Activated T-helper 17 cell treated with anti-CD3 and anti-CD28 coated beads, Interleukin-2, amount 50 U/mL, for 72 hours (primary cell): ENCODE measurements at regions not wholly inside any gene's neighbourhood (a gene's known extent, or its start where the extent isn't known, plus 50 kb on each side); places are given as distances from the start of the nearest gene placed in this dataset.

Source experiments
- ATAC-seq: fragments of 150-1000 bp; cut with Tn5 transposase; replicated peaks from 2 replicates; pipeline ENCODE4 v1.10.0; 2021; ENCODE audit warnings: mild to moderate bottlenecking, moderate library complexity
- H3K27ac Mint-ChIP-seq: one replicate; pipeline ENCODE4 v1.8.0; 2022; ENCODE audit warnings: mixed read lengths
- H3K27me3 Mint-ChIP-seq: one replicate; pipeline ENCODE4 v1.8.0; 2022; ENCODE audit warnings: mixed read lengths
- H3K36me3 Mint-ChIP-seq: one replicate; pipeline ENCODE4 v1.8.0; 2022; ENCODE audit warnings: low read depth, mild to moderate bottlenecking, mixed read lengths
- H3K4me1 Mint-ChIP-seq: one replicate; pipeline ENCODE4 v1.8.0; 2022; ENCODE audit warnings: mixed read lengths
- H3K4me3 Mint-ChIP-seq: one replicate; pipeline ENCODE4 v1.8.0; 2022; ENCODE audit warnings: mild to moderate bottlenecking, mixed read lengths
- H3K9me3 Mint-ChIP-seq: one replicate; pipeline ENCODE4 v1.8.0; 2022; ENCODE audit warnings: mixed read lengths

- H3K27me3 Mint-ChIP-seq = peaks cover 3% of the 10 kb centered on the region
- no peak overlapping the region for H3K4me3 Mint-ChIP-seq
- H3K4me1 Mint-ChIP-seq = no peaks in the 10 kb centered on the region
- no peak for ATAC-seq
- H3K36me3 Mint-ChIP-seq = no peaks in the 10 kb centered on the region
- no peaks in the 10 kb centered on the region for H3K9me3 Mint-ChIP-seq
- no peak overlapping the region for H3K27ac Mint-ChIP-seq
Measured at GRCh38 chr17:70542876-70543275, 373.5 kb downstream of the KCNJ2 start.

- no peak for ATAC-seq
- Mint-ChIP-seq H3K9me3 (no peaks in the 10 kb centered on the region), H3K27me3 (peaks cover 3% of the 10 kb centered on the region), H3K4me3 (no peak overlapping the region), H3K36me3 (no peaks in the 10 kb centered on the region), H3K27ac (no peak overlapping the region), H3K4me1 (no peaks in the 10 kb centered on the region)
Measured at GRCh38 chr17:70544317-70544716, 375.0 kb downstream of the KCNJ2 start.

- Mint-ChIP-seq H3K9me3 (no peaks in the 10 kb centered on the region), H3K4me1 (no peaks in the 10 kb centered on the region), H3K27ac (no peak overlapping the region), H3K36me3 (no peaks in the 10 kb centered on the region), H3K4me3 (no peak overlapping the region), H3K27me3 (peaks cover 7% of the 10 kb centered on the region)
- ATAC-seq = no peak
Measured at GRCh38 chr17:70552230-70552981, 383.1 kb downstream of the KCNJ2 start.

- Mint-ChIP-seq H3K4me1 (no peaks in the 10 kb centered on the region), H3K9me3 (no peaks in the 10 kb centered on the region), H3K36me3 (no peaks in the 10 kb centered on the region), H3K27ac (no peak overlapping the region), H3K27me3 (peaks cover 9% of the 10 kb centered on the region), H3K4me3 (no peak overlapping the region)
- no peak for ATAC-seq
Measured at GRCh38 chr17:70552982-70553334, 383.6 kb downstream of the KCNJ2 start.

GRCh38 chr17:70555723-70556122 is 386.4 kb downstream of the KCNJ2 start:
- Mint-ChIP-seq H3K27me3 (peaks cover 8% of the 10 kb centered on the region), H3K4me1 (no peaks in the 10 kb centered on the region)

GRCh38 chr17:70558821-70559220 is 389.5 kb downstream of the KCNJ2 start:
- no peak for ATAC-seq
- H3K4me1 Mint-ChIP-seq = no peaks in the 10 kb centered on the region
- H3K4me3 Mint-ChIP-seq = no peak overlapping the region
- H3K27me3 Mint-ChIP-seq = peaks cover 11% of the 10 kb centered on the region
- no peaks in the 10 kb centered on the region for H3K9me3 Mint-ChIP-seq
- no peaks in the 10 kb centered on the region for H3K36me3 Mint-ChIP-seq
- no peak overlapping the region for H3K27ac Mint-ChIP-seq

More at GRCh38 chr17:70555723-70556122, 386.4 kb downstream of the KCNJ2 start:
- Mint-ChIP-seq H3K27ac (no peak overlapping the region), H3K4me3 (no peak overlapping the region), H3K9me3 (no peaks in the 10 kb centered on the region), H3K36me3 (no peaks in the 10 kb centered on the region)
- ATAC-seq = no peak

GRCh38 chr17:70560471-70560870 is 391.1 kb downstream of the KCNJ2 start:
- H3K4me1 Mint-ChIP-seq = no peaks in the 10 kb centered on the region
- H3K9me3 Mint-ChIP-seq = no peaks in the 10 kb centered on the region
- H3K27me3 Mint-ChIP-seq = peaks cover 14% of the 10 kb centered on the region
- H3K4me3 Mint-ChIP-seq = no peak overlapping the region
- no peak overlapping the region for H3K27ac Mint-ChIP-seq
- H3K36me3 Mint-ChIP-seq = no peaks in the 10 kb centered on the region
- ATAC-seq = no peak

GRCh38 chr17:70562137-70562536 is 392.8 kb downstream of the KCNJ2 start:
- Mint-ChIP-seq H3K4me1 (no peaks in the 10 kb centered on the region), H3K27ac (no peak overlapping the region), H3K9me3 (no peaks in the 10 kb centered on the region), H3K4me3 (no peak overlapping the region), H3K27me3 (peaks cover 15% of the 10 kb centered on the region), H3K36me3 (no peaks in the 10 kb centered on the region)
- ATAC-seq = no peak

- H3K36me3 Mint-ChIP-seq = no peaks in the 10 kb centered on the region
- H3K9me3 Mint-ChIP-seq = no peaks in the 10 kb centered on the region
- no peaks in the 10 kb centered on the region for H3K4me1 Mint-ChIP-seq
- no peak overlapping the region for H3K27ac Mint-ChIP-seq
- ATAC-seq = no peak
- peaks cover 15% of the 10 kb centered on the region for H3K27me3 Mint-ChIP-seq
- no peak overlapping the region for H3K4me3 Mint-ChIP-seq
Measured at GRCh38 chr17:70563281-70563820, 394.0 kb downstream of the KCNJ2 start.

- Mint-ChIP-seq H3K27ac (no peak overlapping the region), H3K9me3 (no peaks in the 10 kb centered on the region), H3K27me3 (peaks cover 15% of the 10 kb centered on the region), H3K4me3 (no peak overlapping the region), H3K36me3 (no peaks in the 10 kb centered on the region), H3K4me1 (no peaks in the 10 kb centered on the region)
- ATAC-seq = no peak
Measured at GRCh38 chr17:70564006-70564620, 394.8 kb downstream of the KCNJ2 start.

GRCh38 chr17:70569128-70569527 is 399.8 kb downstream of the KCNJ2 start:
- Mint-ChIP-seq H3K4me1 (no peaks in the 10 kb centered on the region), H3K4me3 (no peak overlapping the region), H3K27ac (no peak overlapping the region), H3K36me3 (no peaks in the 10 kb centered on the region), H3K27me3 (peaks cover 18% of the 10 kb centered on the region), H3K9me3 (no peaks in the 10 kb centered on the region)
- ATAC-seq = no peak

- H3K9me3 Mint-ChIP-seq = peaks cover 7% of the 10 kb centered on the region
- no peak overlapping the region for H3K27ac Mint-ChIP-seq
- no peak for ATAC-seq
- no peaks in the 10 kb centered on the region for H3K36me3 Mint-ChIP-seq
- no peak overlapping the region for H3K4me3 Mint-ChIP-seq
- peaks cover 21% of the 10 kb centered on the region for H3K27me3 Mint-ChIP-seq
- no peaks in the 10 kb centered on the region for H3K4me1 Mint-ChIP-seq
Measured at GRCh38 chr17:70577456-70577855, 408.1 kb downstream of the KCNJ2 start.

GRCh38 chr17:70581459-70581858 is 412.1 kb downstream of the KCNJ2 start:
- no peak for ATAC-seq
- Mint-ChIP-seq H3K27me3 (peaks cover 11% of the 10 kb centered on the region), H3K4me3 (no peak overlapping the region), H3K9me3 (peaks cover 7% of the 10 kb centered on the region), H3K36me3 (no peaks in the 10 kb centered on the region), H3K27ac (no peak overlapping the region), H3K4me1 (no peaks in the 10 kb centered on the region)

GRCh38 chr17:70582777-70583176 is 413.4 kb downstream of the KCNJ2 start:
- Mint-ChIP-seq H3K36me3 (no peaks in the 10 kb centered on the region), H3K27me3 (peaks cover 7% of the 10 kb centered on the region), H3K4me3 (no peak overlapping the region), H3K9me3 (peaks cover 7% of the 10 kb centered on the region), H3K4me1 (no peaks in the 10 kb centered on the region), H3K27ac (no peak overlapping the region)
- ATAC-seq = no peak

- ATAC-seq = no peak
- Mint-ChIP-seq H3K4me1 (no peaks in the 10 kb centered on the region), H3K9me3 (peaks cover 7% of the 10 kb centered on the region), H3K27ac (no peak overlapping the region), H3K36me3 (no peaks in the 10 kb centered on the region), H3K27me3 (peaks cover 7% of the 10 kb centered on the region), H3K4me3 (no peak overlapping the region)
Measured at GRCh38 chr17:70584255-70584654, 414.9 kb downstream of the KCNJ2 start.
